Stimulated activated naive CD8-positive, alpha-beta T cell treated with anti-CD3 and anti-CD28 coated beads, Interleukin-15, amount 100 ng/mL, for 72 hours (primary cell): ENCODE measurements at regions not wholly inside any gene's neighbourhood (a gene's known extent, or its start where the extent isn't known, plus 50 kb on each side); places are given as distances from the start of the nearest gene placed in this dataset.

Source experiments
- ATAC-seq: fragments of 150-1000 bp; cut with Tn5 transposase; 2 replicates; pipeline ENCODE4 v1.10.0; 2021; ENCODE audit warnings: mild to moderate bottlenecking, moderate library complexity
- DNase-seq, 2 donors: peaks; one replicate each; pipeline ENCODE4 v3.0.0; 2021 to 2022
- H3K27ac Mint-ChIP-seq, 2 donors: one replicate each; pipeline ENCODE4 v1.8.0; 2022; ENCODE audit warnings: mild to moderate bottlenecking in 2 of 2, mixed read lengths in 2 of 2, moderate library complexity in 2 of 2
- H3K27me3 Mint-ChIP-seq: one replicate; pipeline ENCODE4 v1.8.0; 2022; ENCODE audit warnings: mixed read lengths
- H3K4me1 Mint-ChIP-seq: one replicate; pipeline ENCODE4 v1.8.0; 2022; ENCODE audit warnings: mild to moderate bottlenecking, mixed read lengths
- H3K4me3 Mint-ChIP-seq, 2 donors: one replicate each; pipeline ENCODE4 v1.8.0; 2022; ENCODE audit warnings: mild to moderate bottlenecking in 2 of 2, mixed read lengths in 2 of 2, moderate library complexity in 1 of 2
- H3K9me3 Mint-ChIP-seq, 2 donors: one replicate each; pipeline ENCODE4 v1.8.0; 2022; ENCODE audit warnings: mixed read lengths in 2 of 2

GRCh38 chr4:143273160-143273917 is 63.3 kb upstream of the GAB1 start:
- DNase-seq = no peak
- Mint-ChIP-seq H3K4me1 (no peaks in the 10 kb centered on the region), H3K9me3 (peaks cover 3 to 13% of the 10 kb centered on the region in 2 donors), H3K4me3 (no peak overlapping the region), H3K27me3 (no peaks in the 10 kb centered on the region), H3K27ac (no peak overlapping the region)
- no peak for ATAC-seq

- H3K27me3 Mint-ChIP-seq = no peaks in the 10 kb centered on the region
- ATAC-seq = no peak
- no peak overlapping the region for H3K4me3 Mint-ChIP-seq
- no peaks in the 10 kb centered on the region for H3K4me1 Mint-ChIP-seq
- H3K9me3 Mint-ChIP-seq = no peaks in the 10 kb centered on the region
- H3K27ac Mint-ChIP-seq = no peak overlapping the region
- no peak for DNase-seq
Observed at GRCh38 chr4:143280861-143281260, 55.8 kb upstream of the GAB1 start.

GRCh38 chr4:143281507-143282190 is 55.0 kb upstream of the GAB1 start:
- H3K27me3 Mint-ChIP-seq = no peaks in the 10 kb centered on the region
- no peaks in the 10 kb centered on the region for H3K4me1 Mint-ChIP-seq
- ATAC-seq (no peak), DNase-seq (no peak)
- no peaks in the 10 kb centered on the region for H3K9me3 Mint-ChIP-seq
- no peak overlapping the region for H3K4me3 Mint-ChIP-seq
- peak overlapping the region in 1 of 2 donors; percentile 67 for H3K27ac Mint-ChIP-seq

- DNase-seq = no peak
- Mint-ChIP-seq H3K9me3 (no peaks in the 10 kb centered on the region), H3K27me3 (no peaks in the 10 kb centered on the region)
Observed at GRCh38 chr4:143282211-143282707, 54.4 kb upstream of the GAB1 start.

GRCh38 chr4:143285696-143286437 is 50.8 kb upstream of the GAB1 start:
- ATAC-seq = no peak
- no peak overlapping the region for H3K27ac Mint-ChIP-seq
- H3K9me3 Mint-ChIP-seq = no peaks in the 10 kb centered on the region
- no peaks in the 10 kb centered on the region for H3K4me1 Mint-ChIP-seq
- no peak for DNase-seq
- H3K27me3 Mint-ChIP-seq = no peaks in the 10 kb centered on the region
- H3K4me3 Mint-ChIP-seq = no peak overlapping the region

More at GRCh38 chr4:143282211-143282707, 54.4 kb upstream of the GAB1 start:
- H3K4me3 Mint-ChIP-seq = no peak overlapping the region
- H3K27ac Mint-ChIP-seq = no peak overlapping the region
- ATAC-seq = no peak
- no peaks in the 10 kb centered on the region for H3K4me1 Mint-ChIP-seq

GRCh38 chr4:143286701-143287571 is 49.7 kb upstream of the GAB1 start:
- no peak overlapping the region for H3K27ac Mint-ChIP-seq
- DNase-seq = no peak
- H3K27me3 Mint-ChIP-seq = no peaks in the 10 kb centered on the region
- no peak overlapping the region for H3K4me3 Mint-ChIP-seq
- no peak for ATAC-seq
- H3K4me1 Mint-ChIP-seq = no peaks in the 10 kb centered on the region
- no peaks in the 10 kb centered on the region for H3K9me3 Mint-ChIP-seq
